Globus pallidus (tissue), 1 donor: ENCODE measurements at regions not wholly inside any gene's neighbourhood (a gene's known extent, or its start where the extent isn't known, plus 50 kb on each side); places are given as distances from the start of the nearest gene placed in this dataset.
A peak's percentile ranks its signal among the peaks of the same experiment; 100 is the strongest.

Experiments
- DNase-seq: peaks from one replicate; pipeline ENCODE4 v3.0.0-alpha.2; 2015; ENCODE audit warnings: low spot score

DNA sequence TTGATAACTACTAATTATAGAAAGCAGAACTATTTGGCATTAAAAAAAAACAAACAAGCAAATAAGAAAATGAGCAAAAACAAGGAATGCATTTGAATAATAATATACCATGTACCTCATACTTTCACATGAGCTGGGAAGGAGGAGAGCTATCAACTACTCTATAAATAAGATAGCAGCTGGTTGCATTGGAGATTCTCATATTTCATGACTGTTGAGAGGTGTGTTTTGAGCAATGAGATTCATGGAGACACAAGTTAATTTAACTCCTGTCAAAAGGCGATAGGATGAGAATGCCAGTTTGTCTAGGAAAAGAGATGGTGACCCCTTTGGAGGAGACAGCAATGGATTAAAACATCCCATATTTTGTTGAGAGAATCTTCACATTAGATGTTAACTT, 348.8 kb upstream of the SPTLC3 start:
- no peak for DNase-seq

DNA sequence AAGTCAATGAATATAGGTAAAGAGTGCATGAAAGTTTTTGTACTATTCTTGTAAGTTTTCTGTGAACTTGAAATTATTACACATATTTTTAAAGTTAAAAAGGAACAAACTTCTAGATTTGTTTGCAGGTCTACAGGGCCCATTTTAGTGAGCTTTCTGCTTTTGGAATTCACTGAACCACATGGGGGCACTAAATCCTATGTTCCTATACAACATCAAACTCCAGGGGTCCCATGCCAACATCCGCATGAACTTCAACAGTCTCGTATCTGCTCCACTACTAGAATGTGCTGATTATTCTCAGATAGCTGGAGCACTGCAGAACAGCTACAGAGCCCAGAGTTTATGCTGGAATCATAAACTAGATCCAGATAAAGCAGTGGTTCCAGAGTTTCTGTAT, 347.9 kb upstream of the SPTLC3 start:
- DNase-seq, result no peak

DNA sequence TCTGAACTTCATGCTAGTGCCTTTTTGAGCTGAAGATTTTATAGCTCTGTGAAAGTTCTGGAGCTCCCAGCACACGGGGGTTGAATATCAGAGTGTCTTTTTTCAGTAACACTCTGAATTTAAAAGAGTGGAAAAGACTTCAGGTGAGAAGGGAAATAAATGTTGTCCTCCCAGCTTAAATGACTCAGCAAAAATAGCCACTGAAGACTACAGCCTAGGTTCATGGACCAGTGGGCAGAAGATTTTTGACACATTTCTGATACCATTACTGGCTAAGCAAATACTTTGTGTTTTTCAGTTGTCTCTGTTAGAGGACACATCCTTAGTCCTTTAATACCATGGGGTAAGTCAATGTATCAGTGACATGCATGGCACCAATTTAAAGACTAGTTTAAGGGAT, 338.5 kb upstream of the SPTLC3 start:
- no peak for DNase-seq

DNA sequence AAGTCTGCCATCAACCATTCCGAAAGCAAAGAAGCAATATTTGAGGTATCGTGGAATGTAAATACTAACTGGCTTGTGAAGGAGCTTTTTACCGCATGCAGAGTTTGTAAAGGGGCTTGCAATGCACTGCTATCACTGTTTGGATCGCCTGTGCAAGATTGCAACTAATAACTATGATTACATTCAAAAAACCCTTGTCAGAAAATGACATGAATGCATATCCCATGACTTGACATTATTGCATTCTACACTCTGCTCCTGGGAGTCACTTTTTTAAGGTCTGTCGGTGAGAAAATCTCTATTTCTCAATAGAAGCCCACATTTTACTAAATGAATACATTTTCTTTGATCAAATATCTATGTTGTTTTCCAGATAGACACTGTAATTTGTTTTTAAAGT, 335.4 kb upstream of the SPTLC3 start:
- no peak for DNase-seq

DNA sequence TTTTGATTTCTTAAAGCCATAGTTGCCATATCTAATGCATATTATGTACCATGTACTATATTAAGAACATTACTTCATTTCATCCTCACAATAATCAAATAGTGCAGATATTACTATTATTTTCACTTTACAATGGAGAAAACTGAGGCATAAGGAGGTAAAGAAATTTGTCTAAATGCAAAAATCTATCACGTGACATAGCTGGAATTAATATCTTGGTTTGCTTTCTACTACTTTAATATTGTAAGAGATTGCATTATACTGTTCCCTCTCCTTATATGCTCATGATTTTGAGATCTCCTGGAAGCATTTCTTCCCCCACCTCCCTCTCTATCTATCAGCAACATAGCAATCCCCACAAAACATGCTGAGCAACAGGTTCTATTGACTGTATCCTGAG, 330.8 kb upstream of the SPTLC3 start:
- no peak for DNase-seq

DNA sequence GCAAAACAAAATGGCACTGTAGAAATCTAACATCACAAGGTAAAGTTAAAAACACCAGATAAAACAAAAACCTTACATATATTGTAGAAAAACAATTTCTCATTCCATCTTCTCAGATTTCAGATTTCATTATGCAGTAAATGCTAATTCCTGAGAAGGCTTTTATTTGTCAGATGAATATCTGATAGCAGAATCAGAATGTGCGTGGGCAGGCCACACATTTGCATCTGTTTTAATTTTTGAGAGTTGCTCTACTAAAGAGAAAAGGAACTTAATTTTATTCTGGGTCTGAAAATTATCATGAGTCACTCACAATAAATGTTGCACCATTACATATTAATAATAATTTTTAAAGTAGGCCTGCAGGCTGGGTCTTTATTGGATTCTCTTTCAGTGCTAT, 329.3 kb upstream of the SPTLC3 start:
- no peak for DNase-seq

DNA sequence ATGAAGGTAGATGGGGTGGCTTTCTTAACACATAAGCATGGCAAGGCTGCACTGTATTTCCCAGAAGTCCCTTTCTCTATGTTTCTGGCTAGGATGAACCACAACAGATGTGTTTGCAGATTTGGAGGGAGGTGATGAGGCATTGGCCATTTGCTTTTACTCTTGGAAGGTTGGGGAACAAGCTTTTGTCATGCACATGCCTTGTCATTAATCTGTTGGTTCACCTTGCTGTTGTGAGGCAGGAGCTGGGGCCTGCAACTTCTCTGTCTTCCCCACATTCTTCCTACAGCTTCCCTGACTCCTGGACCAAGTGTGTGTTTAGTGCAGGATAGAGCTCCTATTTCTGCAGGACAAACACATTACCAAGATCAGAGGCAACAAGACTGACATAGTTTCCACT, 326.2 kb upstream of the SPTLC3 start:
- no peak for DNase-seq

DNA sequence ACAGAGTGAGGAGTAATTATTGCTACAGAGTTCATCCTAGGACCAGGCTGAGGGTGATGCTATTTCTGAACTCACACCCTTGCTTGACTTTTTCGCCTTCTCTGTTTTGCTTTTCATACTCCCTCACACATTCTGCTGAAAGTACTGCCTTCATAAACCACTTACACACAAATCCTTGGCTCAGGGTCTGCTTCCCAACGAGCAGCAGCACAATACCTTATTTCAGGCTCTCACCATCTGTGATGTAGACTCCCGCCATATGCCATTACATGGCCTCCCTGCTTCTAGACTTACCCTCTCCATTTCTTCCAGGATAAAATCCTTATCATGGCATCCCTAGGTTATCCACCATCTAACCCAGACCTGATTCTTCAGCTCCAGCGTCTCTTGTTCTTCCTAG, 321.3 kb upstream of the SPTLC3 start:
- DNase-seq, result no peak

DNA sequence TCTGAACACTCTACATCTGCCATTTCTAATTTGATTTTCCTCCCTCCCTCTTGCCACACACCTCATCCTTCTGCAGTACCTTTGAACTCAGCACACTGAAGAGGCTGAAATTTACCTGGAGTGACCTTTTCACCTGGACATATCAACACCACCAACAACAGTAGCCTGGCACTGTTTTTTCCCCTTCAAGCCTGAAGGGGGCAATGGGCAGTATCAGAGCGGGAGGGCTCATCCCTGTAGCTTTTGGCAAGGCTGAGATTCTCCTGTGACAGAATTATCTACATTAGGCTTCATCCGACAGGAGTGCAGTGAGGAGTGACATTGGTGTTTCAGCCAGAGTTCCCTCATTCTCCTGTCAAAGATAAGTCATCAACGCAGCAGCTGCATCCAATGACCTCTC, 312.8 kb upstream of the SPTLC3 start:
- DNase-seq, result no peak

DNA sequence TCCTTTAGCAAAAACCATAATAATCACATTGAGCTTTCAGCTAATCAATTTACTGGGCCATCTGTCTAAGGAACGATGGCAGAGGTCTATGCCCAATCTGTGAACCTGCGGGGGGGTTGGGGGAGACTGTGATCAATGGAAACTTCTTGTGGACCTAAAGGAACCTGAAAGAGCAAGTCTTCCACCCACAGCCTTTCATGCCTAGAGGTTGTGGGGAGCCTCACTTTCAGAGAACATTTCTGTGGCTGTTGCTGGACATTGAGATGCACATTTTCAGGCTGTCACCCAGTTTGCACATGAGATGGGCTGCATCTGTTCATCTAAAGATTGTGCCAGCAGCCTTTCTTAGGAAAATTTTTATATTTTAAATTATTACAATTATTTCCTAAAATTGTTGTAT, 310.0 kb upstream of the SPTLC3 start:
- DNase-seq, result no peak

DNA sequence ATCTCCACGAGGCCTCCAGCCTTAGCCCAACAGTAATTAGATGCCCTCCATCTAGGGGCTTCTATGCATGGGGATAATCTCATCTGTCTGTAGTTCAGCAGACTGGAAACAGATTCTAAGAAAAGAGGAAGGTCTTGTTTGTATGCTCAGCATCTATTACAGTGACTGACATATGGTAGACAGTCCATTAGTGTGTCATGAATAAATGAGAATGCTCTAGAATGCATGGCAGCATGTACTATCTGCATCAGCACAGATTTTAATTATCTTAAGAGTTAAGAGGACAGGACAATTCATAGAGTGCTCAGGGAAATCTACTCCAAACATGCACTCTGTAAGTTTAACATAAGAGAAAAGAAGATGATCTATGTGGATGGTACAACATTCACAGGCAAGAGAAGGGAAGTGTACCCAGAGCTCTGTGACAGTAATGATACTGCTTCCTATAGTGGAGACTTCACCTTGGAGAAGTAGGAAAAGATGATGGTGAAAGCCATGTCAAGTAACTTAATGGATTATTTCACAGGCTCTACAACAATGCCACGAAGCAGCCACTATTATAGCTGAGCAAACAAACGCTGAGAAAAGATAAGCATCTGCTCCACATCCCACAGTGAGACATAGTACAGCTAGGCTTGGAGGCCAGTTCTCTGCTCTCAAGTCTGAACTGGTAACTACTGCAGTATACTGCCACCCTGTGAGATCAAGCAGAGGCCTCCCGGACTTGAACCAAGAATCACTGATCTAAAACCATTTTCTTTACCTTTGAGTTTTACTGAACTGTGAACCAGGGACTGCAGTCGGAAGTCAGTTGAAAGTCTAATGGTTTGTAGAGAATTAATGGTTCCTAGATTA, 309.2 kb upstream of the SPTLC3 start:
- peak; percentile 9 for DNase-seq

DNA sequence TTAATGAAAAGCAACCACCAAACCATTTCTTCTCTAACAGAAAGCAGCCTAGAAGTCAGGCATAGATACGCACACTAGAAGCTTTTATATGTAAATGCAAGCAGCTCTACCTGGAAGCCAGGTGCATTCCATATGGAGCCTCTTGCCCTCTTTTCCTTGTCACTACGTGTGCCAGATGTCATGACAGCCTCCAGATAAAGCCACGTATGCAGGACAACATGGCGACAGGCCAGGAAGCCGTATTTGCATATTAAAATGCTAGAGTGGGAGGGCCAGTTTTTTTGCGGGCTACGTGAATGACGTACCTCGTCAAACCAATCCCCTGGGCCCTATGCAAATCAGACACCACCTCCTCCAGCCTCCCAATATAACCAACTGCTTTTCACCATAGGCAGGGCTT, 308.1 kb upstream of the SPTLC3 start:
- no peak for DNase-seq

DNA sequence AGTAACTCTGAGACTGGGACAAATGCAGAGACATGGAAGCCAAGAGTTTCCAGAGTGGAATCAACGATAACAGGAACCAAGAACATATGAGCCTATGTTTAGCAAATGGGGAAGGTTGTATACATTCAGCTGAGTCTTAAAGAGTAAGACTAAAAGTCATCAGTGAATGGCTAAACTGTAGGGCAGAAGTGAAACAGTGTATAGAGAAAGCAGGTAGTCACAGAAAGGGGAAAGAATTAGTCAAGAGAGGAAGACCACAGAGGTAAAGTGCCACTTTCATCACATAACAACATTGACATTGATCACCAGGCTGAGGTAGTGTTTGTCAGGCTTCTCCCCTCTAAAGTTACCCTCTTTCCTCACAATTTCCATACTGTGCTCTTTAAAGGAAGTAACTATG, 306.5 kb upstream of the SPTLC3 start:
- no peak for DNase-seq

DNA sequence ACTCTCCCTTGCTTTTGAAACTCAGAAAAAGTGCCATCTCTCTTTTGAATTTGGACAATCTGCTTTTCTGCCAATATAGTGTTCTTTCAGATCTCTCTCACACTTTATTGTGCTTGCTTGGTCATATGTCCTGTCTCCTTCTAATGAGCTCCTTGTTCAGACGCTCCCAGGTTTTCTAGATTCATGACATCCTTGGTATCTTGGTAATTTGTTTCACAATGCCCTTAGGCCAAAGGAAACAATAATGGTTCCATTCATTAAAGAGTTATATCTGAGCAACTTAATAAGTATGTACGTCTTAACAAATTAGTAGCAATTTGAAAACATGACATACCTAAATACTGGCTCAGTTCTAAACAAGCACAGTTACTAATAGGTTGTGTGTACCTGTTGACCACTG, 293.4 kb upstream of the SPTLC3 start:
- no peak for DNase-seq

DNA sequence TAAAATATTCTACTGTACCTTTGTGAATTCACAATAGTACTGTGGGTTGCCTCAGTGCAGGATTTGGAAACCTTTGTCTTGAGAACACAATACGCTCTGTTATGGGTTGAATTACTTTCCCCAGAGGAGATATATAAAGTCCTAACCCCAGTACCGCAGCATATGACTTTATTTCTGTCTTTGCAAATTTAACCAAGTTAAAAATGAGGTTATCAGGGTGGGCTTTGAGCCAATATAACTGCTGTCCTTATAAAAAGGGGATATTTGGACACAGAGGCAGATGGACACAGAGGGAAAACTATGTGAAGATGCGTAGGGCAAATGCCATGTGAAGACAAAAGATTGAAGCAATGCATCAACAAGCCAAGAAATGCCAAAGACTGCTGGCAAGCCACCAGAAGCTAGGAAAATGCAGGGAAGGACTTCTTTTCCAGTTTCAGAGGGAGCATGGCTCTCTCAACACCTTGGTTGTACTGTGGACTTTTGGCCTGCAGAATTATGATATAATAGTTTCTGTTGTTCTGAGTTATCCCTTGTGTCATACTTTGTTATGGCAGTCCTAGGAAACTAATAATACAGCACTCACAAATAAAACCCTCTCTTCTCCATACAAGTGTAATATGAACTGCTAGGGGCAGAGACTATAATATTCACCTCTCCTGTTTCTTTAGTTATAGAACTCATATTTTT, 292.6 kb upstream of the SPTLC3 start:
- no peak for DNase-seq

DNA sequence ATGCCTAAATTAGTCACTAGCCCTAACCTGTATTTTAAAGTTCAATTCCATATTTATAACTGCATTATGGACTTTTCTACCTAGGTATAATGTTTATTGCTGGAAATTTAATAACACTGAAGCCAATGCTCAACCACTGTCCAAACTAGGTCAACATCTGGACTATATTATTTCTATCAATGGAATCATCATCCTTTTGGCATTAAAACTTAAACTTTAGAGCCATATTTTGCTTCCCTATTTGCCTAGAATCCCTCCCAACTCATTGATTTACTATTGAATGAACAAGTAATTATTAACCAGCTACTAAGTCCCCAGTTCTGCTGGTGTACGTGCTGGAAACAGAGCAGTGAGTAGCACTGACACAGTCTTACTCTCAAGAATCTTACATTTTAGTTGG, 291.7 kb upstream of the SPTLC3 start:
- no peak for DNase-seq

DNA sequence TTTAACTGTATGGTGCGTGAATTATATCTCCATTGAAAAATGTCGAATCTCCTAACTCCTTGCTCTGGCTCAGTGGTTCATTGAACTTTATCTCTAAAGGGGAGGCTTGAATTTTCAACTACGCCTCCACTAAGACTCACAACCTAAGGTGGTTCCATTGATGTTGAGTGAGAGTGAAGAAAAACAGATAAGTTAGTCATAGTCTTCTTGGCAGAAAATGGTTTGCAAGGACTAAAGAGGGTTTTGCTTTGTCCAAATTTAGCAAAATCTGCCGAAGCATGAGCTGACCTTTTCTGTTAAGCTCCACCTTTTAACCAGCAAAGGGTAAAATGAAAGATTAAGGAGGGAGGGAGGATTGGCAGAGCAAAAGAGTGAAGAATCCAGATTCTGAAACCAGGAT, 290.2 kb upstream of the SPTLC3 start:
- DNase-seq, result no peak

DNA sequence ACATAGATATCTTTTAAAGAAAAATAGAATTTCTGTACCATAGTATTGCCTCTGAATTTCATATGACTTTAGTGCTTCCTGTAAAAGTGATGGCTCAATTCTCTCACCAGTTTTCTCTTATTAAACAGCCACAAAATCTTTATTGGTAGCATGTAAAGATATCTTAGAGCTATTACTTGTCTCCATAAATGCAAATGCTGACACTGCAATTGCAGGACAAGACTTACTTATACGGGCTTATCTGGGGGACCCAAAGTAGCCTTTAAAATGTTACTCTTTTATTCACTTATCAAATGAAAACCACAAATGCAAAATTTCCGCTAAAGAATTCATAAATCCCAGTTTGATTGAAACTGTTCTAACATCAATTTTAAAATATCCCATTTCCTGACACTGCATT, 287.1 kb upstream of the SPTLC3 start:
- DNase-seq, result no peak

DNA sequence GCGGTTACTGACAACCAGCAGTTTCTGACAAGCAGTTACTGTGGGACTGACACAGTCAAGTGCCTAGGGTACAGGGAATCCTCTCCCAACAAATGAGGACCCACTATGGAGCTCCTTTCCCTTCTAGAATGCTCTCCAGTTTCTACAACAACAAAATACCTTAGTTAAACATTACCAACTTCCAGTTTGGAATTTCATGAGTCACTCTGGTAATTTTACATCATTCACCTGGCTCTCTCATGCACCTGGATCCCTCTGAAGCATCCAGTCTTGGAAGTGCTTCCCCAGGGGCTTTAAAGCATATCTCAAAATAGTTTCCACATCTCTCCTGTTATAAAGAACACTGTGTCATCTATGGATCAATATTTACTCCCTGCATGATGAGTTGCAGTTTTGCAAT, 286.7 kb upstream of the SPTLC3 start:
- no peak for DNase-seq

DNA sequence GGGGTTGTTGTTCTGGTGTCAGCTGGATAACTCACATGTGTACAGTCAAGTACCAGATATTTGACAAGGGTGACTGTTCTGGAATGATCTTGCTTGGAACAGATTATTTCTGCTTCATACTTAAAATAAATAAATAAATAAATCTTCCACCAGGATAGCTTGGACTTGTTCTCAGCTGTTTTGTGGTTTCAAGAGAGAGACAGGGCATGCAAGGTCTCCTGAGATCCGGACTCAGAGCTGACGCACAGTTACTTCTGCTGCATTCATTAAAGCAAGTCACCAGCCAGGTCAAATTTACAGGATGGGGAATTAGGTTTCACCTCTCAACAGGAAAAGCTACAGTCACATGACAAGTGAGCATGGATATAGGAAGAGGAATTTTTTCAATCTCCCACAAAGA, 285.0 kb upstream of the SPTLC3 start:
- DNase-seq, result no peak

DNA sequence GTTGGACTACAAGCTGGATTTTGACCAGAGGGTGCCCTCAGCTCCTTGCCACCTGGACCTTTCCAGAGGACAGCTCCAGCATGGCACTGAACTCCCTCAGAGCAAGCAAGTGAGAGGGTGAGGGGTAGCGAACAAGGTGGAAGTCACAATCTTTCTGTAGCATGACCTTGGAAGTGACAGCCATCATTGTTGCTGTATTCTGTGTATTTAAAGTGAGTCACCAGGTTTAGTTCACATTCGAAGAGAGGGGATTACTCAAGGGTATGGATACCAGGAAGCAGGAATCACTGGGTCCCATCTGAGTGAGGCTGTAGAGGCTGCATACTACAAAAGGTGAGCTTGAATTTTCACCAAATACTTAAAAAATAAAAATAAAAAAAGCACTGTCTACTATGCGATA, 280.0 kb upstream of the SPTLC3 start:
- DNase-seq, result no peak

DNA sequence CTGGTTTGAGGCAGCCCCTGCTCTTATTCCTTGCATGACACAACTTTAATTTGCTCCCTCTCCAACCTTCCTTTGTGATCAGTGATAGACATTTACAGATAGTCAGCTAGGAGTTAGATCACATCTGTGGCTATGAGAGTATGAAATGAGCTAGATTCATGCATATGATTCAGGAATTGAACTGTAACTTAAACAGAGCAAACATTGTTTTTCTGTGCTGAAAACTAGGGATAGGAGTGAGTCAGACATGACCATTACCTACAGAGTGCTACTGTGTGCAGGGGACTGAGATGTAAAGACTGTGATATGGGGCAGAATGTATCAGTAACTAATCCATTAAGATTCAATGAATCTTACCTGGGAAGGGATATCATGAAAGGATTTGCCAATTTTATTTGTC, 279.4 kb upstream of the SPTLC3 start:
- no peak for DNase-seq

DNA sequence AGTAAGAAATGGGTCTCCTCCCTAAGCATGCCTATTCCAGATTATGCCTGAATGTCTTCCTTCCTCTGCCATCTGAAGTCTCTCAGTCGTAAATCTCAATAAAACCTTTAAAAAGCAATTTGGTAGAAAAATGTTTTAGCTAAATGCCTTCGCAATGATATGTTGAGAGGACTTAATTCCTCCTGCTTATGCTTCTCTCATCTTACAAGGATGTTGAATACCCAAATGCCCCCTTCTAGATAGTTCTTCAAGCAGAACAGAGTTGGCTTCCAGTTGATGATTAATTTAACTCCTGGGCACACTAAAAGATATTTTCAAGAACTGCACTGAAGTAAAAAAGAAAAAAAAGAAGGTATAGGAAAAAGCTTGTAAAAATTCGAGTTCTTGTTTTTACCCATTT, 275.0 kb upstream of the SPTLC3 start:
- no peak for DNase-seq

DNA sequence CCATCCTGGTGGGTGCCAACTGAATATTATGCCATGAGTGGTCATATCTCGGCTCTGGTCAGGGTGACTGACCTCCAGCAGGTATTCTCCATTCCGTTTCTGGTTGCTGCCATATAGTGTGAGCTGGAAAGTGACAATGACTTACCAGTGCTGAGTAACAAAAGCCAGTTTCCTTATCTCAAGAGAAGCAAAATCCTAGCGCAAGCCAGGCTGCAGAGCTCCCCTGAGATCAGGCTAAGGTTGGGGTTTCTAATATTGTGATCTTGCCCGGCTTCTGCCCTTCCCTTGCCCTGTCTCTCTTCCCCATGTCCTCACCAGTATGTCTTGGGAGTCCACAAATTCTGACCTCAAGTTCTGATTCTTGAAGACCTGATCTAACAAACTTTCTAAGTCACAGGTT, 271.3 kb upstream of the SPTLC3 start:
- DNase-seq, result no peak
